Mesodermal cell (in vitro differentiated cells): ENCODE measurements at regions not wholly inside any gene's neighbourhood (a gene's known extent, or its start where the extent isn't known, plus 50 kb on each side); places are given as distances from the start of the nearest gene placed in this dataset.
A peak's percentile ranks its signal among the peaks of the same experiment; 100 is the strongest.

ENCODE experiments used
- H3K27ac ChIP-seq: 2 replicates; pipeline ENCODE4 v1.7.0; 2013; ENCODE audit warnings: mild to moderate bottlenecking, low read depth, low read length, moderate library complexity; ENCODE audit not compliant: severe bottlenecking
- H3K36me3 ChIP-seq: 2 replicates; pipeline ENCODE4 v1.7.1; 2013; ENCODE audit warnings: mild to moderate bottlenecking, low read length, moderate library complexity; ENCODE audit not compliant: control insufficient read depth, insufficient read depth
- H3K4me1 ChIP-seq: one replicate; pipeline ENCODE4 v1.7.1; 2013; ENCODE audit warnings: mild to moderate bottlenecking, low read length; ENCODE audit not compliant: insufficient read depth, control insufficient read depth, poor library complexity, severe bottlenecking
- H3K4me3 ChIP-seq: 2 replicates; pipeline ENCODE4 v1.7.0; 2013; ENCODE audit warnings: low read length, control low read depth, mild to moderate bottlenecking; ENCODE audit not compliant: insufficient read depth, poor library complexity, severe bottlenecking; ENCODE audit errors: extremely low read depth
- H3K9me3 ChIP-seq: 2 replicates; pipeline ENCODE4 v1.7.1; 2013; ENCODE audit warnings: mild to moderate bottlenecking, low read length, moderate library complexity; ENCODE audit not compliant: control insufficient read depth
- WGBS, 2 experiments: methylation state at CpG; one replicate each; pipeline ENCODE4 v1.1.5; 2013; ENCODE audit warnings: missing lambda C conversion rate in 2 of 2; ENCODE audit not compliant: insufficient coverage in 2 of 2; 5-methylcytosine and 5-hydroxymethylcytosine counted together

DNA sequence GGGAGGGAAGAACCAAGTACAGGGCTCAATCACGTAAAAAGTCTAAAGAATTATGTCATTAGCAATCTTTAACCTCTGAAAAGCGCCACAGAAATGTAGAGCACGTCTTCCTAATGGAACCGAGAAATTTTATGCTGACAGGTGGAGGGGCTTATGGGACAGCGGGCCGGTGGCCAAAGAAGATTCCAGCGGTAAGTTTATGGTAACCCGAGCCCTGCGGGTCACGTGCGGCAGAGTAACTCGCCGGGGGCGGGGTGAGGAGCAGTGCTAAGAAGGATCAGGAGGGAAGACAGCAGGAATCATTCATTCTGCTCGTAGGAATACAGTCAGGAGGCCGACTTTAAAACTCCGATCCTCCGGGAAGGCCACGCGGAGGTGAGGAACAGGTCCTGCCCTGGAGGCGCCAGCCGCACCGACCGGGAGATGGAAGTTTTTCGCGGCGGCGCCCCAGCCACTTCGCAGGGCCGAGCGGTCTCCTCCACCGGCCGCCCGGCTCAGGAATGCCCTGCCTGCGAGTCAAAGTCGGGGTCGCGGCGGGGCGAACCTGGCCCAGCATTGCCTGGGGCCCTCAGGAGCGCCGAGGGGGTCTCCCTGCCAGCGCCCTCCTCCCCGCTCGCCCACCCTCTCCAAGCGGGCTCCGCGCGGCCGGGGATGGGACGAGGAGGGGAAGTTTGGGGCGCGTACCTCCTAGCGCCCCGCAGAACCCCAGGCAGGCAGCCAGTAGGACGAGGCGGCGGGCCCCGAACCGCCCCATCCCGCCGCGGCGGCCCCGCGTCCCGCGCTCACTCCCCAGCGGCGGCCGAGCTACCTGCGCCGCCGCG is 101.8 kb downstream of the ESM1 start:
- 5 to 7% methylated on average over 46 to 55 of the region's 75 CpGs for whole genome bisulfite sequencing, 2 experiments
- H3K9me3 ChIP-seq: no peaks in the 10 kb centered on the region
- peak overlapping the region; percentile 39 for H3K4me3 ChIP-seq
- H3K4me1 ChIP-seq: no peaks in the 10 kb centered on the region
- no peaks in the 10 kb centered on the region for H3K36me3 ChIP-seq
- no peak overlapping the region for H3K27ac ChIP-seq

GRCh38 chr5:54882841-54883240 is 102.6 kb downstream of the ESM1 start:
- Histone ChIP-seq H3K4me1 (no peaks in the 10 kb centered on the region), H3K36me3 (no peaks in the 10 kb centered on the region), H3K4me3 (no peak overlapping the region), H3K9me3 (no peaks in the 10 kb centered on the region), H3K27ac (no peak overlapping the region)
- 81 to 90% methylated on average over 7 of the region's 8 CpGs for WGBS, 2 experiments

- Histone ChIP-seq H3K36me3 (no peaks in the 10 kb centered on the region), H3K4me1 (no peaks in the 10 kb centered on the region), H3K27ac (no peak overlapping the region), H3K9me3 (no peaks in the 10 kb centered on the region), H3K4me3 (no peak overlapping the region)
- WGBS, 2 experiments: 80 to 92% methylated on average over 2 to 3 of the region's 4 CpGs
Observed at GRCh38 chr5:54882101-54882500, 103.3 kb downstream of the ESM1 start.

DNA sequence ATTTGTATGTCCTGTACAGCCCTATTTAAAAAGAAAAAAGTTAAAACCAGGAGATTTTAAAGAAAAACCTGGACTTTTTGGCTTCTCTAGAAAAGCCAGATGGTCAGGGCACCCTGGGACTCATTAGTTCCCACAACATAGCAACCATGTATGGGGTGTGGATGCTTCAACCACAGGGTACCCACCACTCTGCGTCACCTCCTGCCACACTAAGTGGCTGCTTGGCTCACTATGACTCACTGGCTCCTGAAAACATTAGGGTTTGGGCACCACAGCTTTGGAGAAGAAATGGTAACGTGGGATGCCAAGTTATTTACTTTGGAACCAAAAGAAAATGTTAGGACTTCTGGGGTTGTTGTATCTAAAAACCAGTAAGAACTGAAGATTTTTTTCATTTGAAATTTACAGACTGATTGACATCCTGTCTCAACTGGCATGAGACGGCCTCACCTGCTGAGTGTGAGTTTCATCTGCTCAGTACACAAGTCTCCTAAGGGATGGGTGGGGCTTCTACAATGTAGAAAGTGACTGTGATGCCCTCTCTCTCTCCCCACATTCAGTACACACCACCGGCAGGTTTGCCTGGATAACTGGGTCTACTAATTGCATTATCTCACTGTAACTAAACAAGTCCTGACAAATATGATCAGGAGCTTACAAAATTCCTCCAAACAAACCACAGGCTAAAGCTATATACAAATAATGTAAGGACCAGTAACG is 103.9 kb downstream of the ESM1 start:
- H3K27ac ChIP-seq: no peak overlapping the region

DNA sequence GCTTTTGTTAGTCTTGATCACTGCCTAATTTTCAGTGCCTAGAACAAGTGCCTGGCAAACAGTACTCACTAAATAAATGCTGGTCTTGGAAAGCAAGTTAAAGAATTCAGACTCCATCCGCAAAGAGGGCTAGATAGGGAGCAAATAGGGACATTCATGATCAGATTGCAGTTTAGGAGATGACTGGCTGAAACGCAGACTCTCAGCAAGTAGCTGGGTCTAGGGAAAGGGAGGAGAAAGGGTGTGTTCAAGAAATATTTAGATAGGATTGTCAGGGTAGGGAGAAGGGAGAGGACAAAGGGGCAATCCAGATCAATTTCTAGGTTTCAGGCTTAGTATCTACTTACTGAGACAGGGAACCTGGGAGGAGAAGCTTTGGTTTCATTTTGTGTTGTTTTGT is 108.4 kb downstream of the ESM1 start:
- H3K27ac ChIP-seq: no peak overlapping the region
- no peak overlapping the region for H3K4me3 ChIP-seq
- 57 to 82% methylated on average over 2 of the region's 2 CpGs for WGBS, 2 experiments
- H3K9me3 ChIP-seq: no peaks in the 10 kb centered on the region
- no peaks in the 10 kb centered on the region for H3K36me3 ChIP-seq
- no peaks in the 10 kb centered on the region for H3K4me1 ChIP-seq

More for the DNA sequence above, 103.9 kb downstream of the ESM1 start:
- no peaks in the 10 kb centered on the region for H3K9me3 ChIP-seq
- H3K4me3 ChIP-seq: no peak overlapping the region
- H3K36me3 ChIP-seq: no peaks in the 10 kb centered on the region
- H3K4me1 ChIP-seq: no peaks in the 10 kb centered on the region
- 81 to 100% methylated on average over 2 to 4 of the region's 5 CpGs for WGBS, 2 experiments

GRCh38 chr5:54876556-54876955 is 108.8 kb downstream of the ESM1 start:
- Histone ChIP-seq H3K36me3 (no peaks in the 10 kb centered on the region), H3K4me3 (no peak overlapping the region), H3K27ac (no peak overlapping the region), H3K9me3 (no peaks in the 10 kb centered on the region), H3K4me1 (no peaks in the 10 kb centered on the region)
- 44 to 61% methylated on average over 3 to 4 of the region's 6 CpGs for WGBS, 2 experiments

DNA sequence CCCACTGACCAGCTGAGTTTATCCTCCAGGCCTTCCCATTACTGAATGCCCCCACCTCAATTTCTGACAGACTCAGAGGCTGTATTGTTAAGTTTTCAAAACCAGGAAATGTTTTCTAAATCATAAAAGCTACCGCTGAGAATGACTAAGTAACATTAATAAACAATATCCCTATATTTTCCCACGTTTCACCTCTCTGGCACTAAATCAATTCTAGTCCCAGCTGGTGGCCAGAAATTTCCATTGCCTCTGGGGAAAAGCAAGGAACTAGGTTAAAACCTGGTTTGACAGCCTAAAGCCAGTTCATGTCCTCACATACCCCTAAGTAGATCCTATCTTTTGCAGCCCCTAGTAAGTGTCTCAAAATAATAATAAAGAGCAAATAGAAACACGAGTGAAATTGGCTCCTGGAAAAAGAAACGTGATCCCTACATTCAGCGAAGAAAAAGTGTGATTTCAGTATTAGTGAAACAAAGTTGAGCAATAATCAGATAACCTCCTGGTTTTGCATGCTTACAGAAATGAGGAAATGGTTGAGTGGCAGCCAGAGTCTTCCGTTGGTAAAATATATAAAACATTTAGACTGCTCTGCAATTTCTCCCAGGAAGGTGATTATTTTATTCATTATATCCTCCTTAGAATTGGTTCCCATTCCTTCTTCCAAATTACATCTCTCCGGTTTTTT is 110.9 kb downstream of the ESM1 start:
- H3K27ac ChIP-seq: no peak overlapping the region
- H3K36me3 ChIP-seq: no peaks in the 10 kb centered on the region
- no peaks in the 10 kb centered on the region for H3K9me3 ChIP-seq
- H3K4me1 ChIP-seq: no peaks in the 10 kb centered on the region
- WGBS, 2 experiments: 70 to 74% methylated on average over 3 to 5 of the region's 7 CpGs
- H3K4me3 ChIP-seq: no peak overlapping the region

- Histone ChIP-seq H3K4me3 (no peak overlapping the region), H3K27ac (no peak overlapping the region), H3K9me3 (no peaks in the 10 kb centered on the region), H3K36me3 (no peaks in the 10 kb centered on the region), H3K4me1 (no peaks in the 10 kb centered on the region)
- 70 to 81% methylated on average over 2 of the region's 2 CpGs for WGBS, 2 experiments
Observed at GRCh38 chr5:54873691-54874090, 111.7 kb downstream of the ESM1 start.

GRCh38 chr5:54872810-54873209 is 112.6 kb downstream of the ESM1 start:
- Histone ChIP-seq H3K4me3 (no peak overlapping the region), H3K4me1 (no peaks in the 10 kb centered on the region), H3K9me3 (no peaks in the 10 kb centered on the region), H3K36me3 (no peaks in the 10 kb centered on the region), H3K27ac (no peak overlapping the region)
- 80 to 93% methylated on average over 1 of the region's 1 CpG for WGBS, 2 experiments

DNA sequence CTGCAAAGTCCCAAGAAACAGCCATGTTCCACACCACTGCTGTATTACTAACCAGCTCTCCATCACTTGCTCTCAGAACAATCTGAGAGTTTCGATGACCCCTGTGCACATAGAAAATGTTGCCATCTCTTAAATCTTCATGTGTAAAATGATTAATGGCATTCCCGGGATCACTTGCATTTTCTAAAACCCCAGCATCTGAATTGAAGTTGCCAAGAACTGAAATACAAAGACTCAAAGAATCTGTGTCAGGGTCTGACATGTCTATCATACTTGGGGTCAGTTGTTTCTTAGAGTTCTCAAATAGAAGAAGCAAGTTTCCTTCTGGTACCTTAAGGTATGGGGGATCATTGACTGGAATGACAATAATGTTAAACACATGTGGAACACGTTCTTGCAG is 115.1 kb downstream of the ESM1 start:
- H3K9me3 ChIP-seq: no peaks in the 10 kb centered on the region
- H3K27ac ChIP-seq: no peak overlapping the region
- 92 to 100% methylated on average over 2 of the region's 3 CpGs for WGBS, 2 experiments
- no peak overlapping the region for H3K4me3 ChIP-seq
- no peaks in the 10 kb centered on the region for H3K36me3 ChIP-seq
- H3K4me1 ChIP-seq: no peaks in the 10 kb centered on the region
